ENCODE measurements at regions not wholly inside any gene's neighbourhood (a gene's known extent, or its start where the extent isn't known, plus 50 kb on each side); places are given as distances from the start of the nearest gene placed in this dataset.

DNA sequence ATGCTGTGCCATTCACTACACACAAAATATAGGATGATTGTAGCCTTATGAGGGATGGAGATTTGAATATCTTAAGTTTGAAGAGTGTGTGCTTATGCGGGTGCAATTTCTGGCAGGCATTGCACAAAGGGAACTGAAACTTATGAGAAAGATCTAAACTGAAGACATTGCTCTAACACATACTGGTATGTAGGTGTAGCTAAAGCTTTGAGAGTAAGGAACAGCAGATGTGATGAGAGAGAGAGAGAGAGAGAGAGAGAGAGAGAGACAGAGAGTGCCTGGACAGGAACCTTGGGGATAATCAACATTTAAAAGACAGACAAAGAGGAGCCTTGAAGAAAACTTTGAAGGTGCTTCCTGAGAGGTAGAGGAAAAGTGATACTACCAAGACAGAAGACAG, 379.7 kb downstream of the SPRY1 start:
- Histone ChIP-seq H3K36me3 (no peaks in the 10 kb centered on the region), H3K4me1 (peaks cover 0 to 22% (median 8%) of the 10 kb centered on the region in 9 donors), H3K9me3 (peaks cover 0 to 3% (median 0%) of the 10 kb centered on the region in 11 donors), H3K4me3 (no peak overlapping the region), H3K27me3 (no peaks in the 10 kb centered on the region), H3K27ac (peak overlapping the region in 4 of 10 donors; percentile 41 to 66 (median 58))
- ATAC-seq: no peak
- TF ChIP-seq, protein P1, sequence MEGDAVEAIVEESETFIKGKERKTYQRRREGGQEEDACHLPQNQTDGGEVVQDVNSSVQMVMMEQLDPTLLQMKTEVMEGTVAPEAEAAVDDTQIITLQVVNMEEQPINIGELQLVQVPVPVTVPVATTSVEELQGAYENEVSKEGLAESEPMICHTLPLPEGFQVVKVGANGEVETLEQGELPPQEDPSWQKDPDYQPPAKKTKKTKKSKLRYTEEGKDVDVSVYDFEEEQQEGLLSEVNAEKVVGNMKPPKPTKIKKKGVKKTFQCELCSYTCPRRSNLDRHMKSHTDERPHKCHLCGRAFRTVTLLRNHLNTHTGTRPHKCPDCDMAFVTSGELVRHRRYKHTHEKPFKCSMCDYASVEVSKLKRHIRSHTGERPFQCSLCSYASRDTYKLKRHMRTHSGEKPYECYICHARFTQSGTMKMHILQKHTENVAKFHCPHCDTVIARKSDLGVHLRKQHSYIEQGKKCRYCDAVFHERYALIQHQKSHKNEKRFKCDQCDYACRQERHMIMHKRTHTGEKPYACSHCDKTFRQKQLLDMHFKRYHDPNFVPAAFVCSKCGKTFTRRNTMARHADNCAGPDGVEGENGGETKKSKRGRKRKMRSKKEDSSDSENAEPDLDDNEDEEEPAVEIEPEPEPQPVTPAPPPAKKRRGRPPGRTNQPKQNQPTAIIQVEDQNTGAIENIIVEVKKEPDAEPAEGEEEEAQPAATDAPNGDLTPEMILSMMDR (IDR thresholded peaks at IDR 0.05): no peak
- intact Hi-C loops (cut with DNase I): loop anchor here in 2 of 10 donors (10.0 kb wide), 2 partner anchors 209 to 339 kb away; no protein-coding TSS in a partner anchor
- 88 to 95% methylated on average over 1 of the region's 1 CpG for WGBS, 2 donors
- DNase-seq: no peak

DNA sequence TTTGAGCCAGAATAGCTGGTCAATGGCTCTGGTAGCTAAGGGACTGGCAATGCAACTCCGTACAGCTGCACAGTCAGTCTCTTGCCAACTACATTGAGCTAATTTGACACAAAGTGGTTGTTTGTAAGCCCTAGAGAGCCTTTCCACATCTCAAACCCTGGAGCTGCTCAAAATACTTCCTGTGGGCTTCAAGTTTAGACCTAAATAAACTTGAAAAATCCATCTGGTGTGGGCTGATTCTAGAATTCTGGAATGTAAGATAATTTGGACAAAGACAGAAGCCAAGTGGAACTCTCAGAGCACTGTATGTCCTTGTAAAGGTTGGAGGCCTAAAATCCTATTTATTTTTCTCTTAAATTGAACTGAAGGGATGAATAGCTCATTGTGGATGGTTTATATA, 380.8 kb downstream of the SPRY1 start:
- TF ChIP-seq, protein P1 (IDR thresholded peaks at IDR 0.05): no peak
- H3K9me3 ChIP-seq: peaks cover 0 to 3% (median 0%) of the 10 kb centered on the region in 11 donors
- intact Hi-C loops (cut with DNase I): loop anchor here in 2 of 10 donors (10.0 kb wide), 2 partner anchors 207 to 337 kb away; no protein-coding TSS in a partner anchor
- H3K36me3 ChIP-seq: no peaks in the 10 kb centered on the region
- ATAC-seq (peak; percentile 68 to 95 (median 91)), DNase-seq (peak in 1 of 2 donors; percentile 61)
- H3K27ac ChIP-seq: peak overlapping the region; percentile 4 to 67 (median 52)
- H3K27me3 ChIP-seq: no peaks in the 10 kb centered on the region
- peaks cover 0 to 22% (median 8%) of the 10 kb centered on the region in 9 donors for H3K4me1 ChIP-seq
- no peak overlapping the region for H3K4me3 ChIP-seq
- WGBS, 2 donors: 38 to 54% methylated on average over 1 of the region's 1 CpG

DNA sequence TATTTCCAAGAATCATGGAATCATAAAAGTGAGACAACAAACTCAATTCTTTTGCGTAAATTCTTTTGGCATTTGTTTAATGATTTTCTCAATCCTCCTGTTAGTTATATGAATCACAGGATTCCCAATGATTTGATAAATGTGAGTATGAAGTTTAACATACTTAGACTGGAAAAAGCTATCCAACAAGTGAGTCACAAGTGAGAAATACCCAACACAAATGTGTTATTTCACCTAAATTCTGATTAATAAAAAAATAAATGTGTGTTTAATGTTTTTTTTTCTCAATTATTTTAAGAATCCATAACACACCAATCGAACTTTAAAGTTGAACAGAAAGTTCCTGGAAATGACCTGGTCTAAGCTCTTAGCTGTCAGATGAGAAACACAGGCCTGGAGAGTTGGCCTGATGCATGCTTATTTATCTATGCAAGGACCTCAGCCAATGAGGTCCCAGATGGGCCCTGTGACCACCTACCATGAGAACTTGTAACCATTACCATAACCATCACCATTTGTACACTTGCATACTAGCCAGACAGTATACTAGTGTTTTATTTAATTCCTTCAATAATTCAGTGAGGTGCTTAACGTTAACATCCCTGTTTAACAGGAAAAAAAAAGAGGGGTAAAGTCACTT, 386.7 kb downstream of the SPRY1 start:
- Histone ChIP-seq H3K4me1 (peaks cover 0 to 47% (median 29%) of the 10 kb centered on the region in 9 donors), H3K4me3 (no peak overlapping the region), H3K9me3 (peaks cover 0 to 3% (median 0%) of the 10 kb centered on the region in 11 donors), H3K36me3 (no peaks in the 10 kb centered on the region), H3K27me3 (no peaks in the 10 kb centered on the region), H3K27ac (peak overlapping the region in 6 of 10 donors; percentile 63 to 86 (median 74))
- intact Hi-C loops (cut with DNase I): loop anchor here in 1 of 10 donors (10.0 kb wide), 1 partner anchor 202 kb away; no protein-coding TSS in a partner anchor
- TF ChIP-seq, protein P1 (IDR thresholded peaks at IDR 0.05): no peak
- no peak for DNase-seq
- peak in 1 of 8 donors; percentile 45 for ATAC-seq
- WGBS, 2 donors: 64 to 75% methylated on average over 3 of the region's 3 CpGs

DNA sequence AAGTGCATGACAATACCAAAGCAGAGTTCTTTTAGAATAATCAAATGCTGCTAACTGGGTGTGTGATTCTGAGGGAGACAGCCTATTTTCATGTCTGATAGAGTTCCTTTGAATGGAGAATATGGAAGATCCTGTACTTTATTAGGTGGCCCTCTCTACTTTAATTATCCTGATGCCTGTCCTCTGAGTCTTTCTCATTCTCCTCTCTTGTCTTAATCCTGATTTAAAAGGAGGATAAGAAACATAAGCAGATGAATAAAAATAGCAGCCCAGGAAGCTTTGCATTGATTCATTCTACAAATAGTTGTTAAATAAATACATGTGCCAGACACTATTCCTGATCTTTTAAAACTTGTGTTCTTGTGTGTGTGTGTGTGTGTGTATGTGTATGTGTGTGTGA, 387.3 kb downstream of the SPRY1 start:
- peak overlapping the region in 7 of 10 donors; percentile 61 to 86 (median 74) for H3K27ac ChIP-seq

More for the DNA sequence above, 387.3 kb downstream of the SPRY1 start:
- TF ChIP-seq, protein P1 (IDR thresholded peaks at IDR 0.05): no peak
- peaks cover 0 to 47% (median 31%) of the 10 kb centered on the region in 9 donors for H3K4me1 ChIP-seq
- intact Hi-C loops (cut with DNase I): loop anchor here in 1 of 10 donors (10.0 kb wide), 1 partner anchor 201 kb away; no protein-coding TSS in a partner anchor
- DNase-seq (no peak), ATAC-seq (no peak)
- H3K4me3 ChIP-seq: no peak overlapping the region
- no peaks in the 10 kb centered on the region for H3K9me3 ChIP-seq
- no peaks in the 10 kb centered on the region for H3K27me3 ChIP-seq
- no peaks in the 10 kb centered on the region for H3K36me3 ChIP-seq
